GM19452 (cell line): ENCODE measurements at regions not wholly inside any gene's neighbourhood (a gene's known extent, or its start where the extent isn't known, plus 50 kb on each side); places are given as distances from the start of the nearest gene placed in this dataset.

Experiments used
- ATAC-seq: cut with Tn5 transposase; IDR thresholded peaks from one replicate; pipeline ENCODE4 v1.9.1; 2021; ENCODE audit not compliant: unreplicated experiment

DNA sequence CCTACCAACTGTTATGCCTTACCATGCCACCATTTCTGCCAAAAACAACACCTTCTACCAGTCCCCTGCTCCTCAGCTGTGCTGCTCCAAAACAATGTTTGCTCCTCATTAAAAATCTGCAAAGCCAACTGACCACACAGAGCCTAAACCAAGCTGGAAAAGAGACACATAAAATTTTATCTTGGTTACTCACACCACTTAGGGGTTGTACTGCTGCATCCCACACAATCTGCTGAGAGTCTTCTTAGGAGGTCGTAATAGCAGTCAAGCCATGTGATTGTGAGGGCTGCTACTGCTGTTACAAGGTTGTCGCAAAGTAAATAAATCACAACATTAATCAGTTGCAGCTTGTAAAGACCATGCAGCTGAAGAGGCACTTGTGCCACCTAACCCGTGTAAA, 607.4 kb upstream of the FAM241A start:
- ATAC-seq, result no peak

DNA sequence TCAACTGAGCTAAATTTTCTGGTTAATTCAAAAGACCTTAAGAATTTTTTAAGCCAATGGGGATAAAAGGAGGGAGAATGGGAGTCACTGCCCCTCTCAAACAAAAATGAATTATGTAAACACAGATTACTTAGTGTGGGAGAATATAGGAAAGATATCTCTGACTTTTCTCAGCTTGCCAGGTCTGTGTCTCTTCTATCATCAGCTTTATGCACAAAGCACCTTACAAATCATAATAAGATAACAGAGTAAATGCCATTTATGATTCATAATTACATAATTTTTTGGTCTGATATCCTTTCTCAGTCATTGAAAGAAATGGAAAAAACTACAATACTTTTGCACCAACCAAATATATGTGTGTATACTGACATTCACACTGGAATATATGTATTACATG, 604.6 kb upstream of the FAM241A start:
- no peak for ATAC-seq

GRCh38 chr4:111542056-111542455, 603.2 kb upstream of the FAM241A start:
- no peak for ATAC-seq

GRCh38 chr4:111546881-111547280, 598.4 kb upstream of the FAM241A start:
- no peak for ATAC-seq

- no peak for ATAC-seq
Observed at GRCh38 chr4:111556141-111556781, 589.0 kb upstream of the FAM241A start.

DNA sequence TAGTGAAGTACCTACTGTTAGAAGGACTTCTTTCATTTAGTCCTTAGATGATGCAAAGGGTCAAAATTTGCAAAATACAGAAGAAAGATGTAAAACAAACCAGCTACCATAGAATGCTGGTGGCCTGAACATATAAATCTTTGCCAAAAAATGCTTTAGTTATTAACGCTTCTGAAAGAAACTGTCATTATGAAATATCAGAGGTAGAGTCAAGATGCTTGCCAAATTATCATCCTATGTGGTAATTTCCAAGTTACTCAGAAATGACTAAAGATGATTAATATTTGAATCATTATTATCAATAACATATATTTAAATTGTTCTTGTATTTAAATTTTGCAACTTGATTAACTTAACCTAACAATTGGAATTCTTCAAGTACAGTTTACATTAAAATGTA, 588.4 kb upstream of the FAM241A start:
- ATAC-seq, result no peak

GRCh38 chr4:111562826-111563225, 582.4 kb upstream of the FAM241A start:
- no peak for ATAC-seq

DNA sequence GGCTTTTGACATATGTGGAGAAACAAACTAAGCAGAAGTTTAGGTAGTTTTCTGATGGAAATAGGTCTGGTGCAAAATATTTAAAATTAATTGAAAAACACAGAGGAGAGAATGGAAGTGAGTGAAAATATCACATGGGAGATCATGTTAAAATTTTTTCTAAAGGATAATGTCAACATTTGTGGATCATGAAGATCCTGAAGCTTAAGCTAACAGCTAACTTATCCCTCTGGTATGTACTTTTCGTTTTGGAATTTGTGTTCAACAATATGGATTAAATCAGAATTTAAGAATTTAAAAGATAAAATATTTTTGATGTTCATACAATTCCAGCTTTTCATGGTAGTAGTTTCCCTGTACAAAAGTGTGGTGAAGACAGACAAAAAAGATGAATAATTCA, 572.8 kb upstream of the FAM241A start:
- ATAC-seq, result no peak

DNA sequence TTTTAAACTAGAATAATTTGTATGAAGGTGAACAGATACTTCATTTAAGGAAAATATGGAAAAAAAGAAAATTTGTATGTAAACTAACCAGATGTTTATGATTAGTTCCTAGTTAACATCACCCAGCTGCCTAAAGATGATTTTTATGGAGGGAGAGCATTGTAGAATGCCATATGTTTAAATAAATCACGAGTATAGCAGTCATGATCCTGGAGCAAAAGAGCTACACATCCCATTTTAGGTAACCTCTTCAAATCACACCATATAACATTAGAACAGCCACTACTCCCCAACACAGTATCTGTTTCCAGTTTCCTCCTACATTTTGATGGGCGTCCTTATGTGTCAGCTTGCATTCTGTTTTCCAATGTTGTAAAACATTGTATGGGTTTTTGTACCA, 571.9 kb upstream of the FAM241A start:
- ATAC-seq, result no peak

GRCh38 chr4:111579767-111580166, 565.5 kb upstream of the FAM241A start:
- ATAC-seq, result no peak

GRCh38 chr4:111595456-111595855, 549.8 kb upstream of the FAM241A start:
- ATAC-seq, result no peak

DNA sequence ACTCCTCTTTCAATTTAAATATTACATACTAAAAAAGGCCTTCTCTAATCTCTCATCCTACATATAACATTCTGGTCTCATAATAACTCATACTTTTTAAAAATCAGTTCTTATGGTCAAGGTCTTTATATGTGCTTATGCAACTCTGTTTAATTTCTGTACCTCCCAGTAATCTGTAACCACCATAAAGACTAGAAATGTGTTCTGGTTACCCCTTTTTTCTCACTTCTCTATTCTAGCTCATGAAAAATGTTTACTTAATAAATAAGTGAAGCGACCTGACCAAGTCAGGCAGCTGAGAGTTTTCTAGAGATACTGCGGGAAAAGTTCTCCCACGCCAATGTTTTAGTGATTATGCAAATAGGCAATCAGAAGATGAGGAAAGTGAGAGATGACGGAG, 548.8 kb upstream of the FAM241A start:
- no peak for ATAC-seq

DNA sequence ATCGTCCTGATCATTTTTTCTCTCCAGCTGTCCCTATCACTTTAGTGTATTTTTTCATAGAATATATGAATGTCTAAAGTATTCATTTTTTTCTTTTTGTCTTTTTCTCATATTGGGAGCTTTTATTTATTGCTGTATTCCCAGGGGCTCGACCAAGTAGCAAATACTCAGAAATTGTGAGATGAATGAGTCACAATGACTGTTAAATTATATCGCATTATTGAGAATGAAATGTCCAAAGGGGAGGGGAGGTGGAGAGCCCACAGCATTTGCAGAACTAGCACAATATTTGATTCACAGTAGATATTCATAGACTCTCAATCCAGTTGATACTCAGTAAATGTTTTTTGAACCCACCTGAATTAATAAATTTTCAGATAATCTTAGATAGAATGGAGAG, 543.6 kb upstream of the FAM241A start:
- no peak for ATAC-seq

GRCh38 chr4:111602848-111603247, 542.4 kb upstream of the FAM241A start:
- no peak for ATAC-seq

- no peak for ATAC-seq
Observed at GRCh38 chr4:111605111-111605510, 540.1 kb upstream of the FAM241A start.

- ATAC-seq, result no peak
Observed at GRCh38 chr4:111610681-111611080, 534.6 kb upstream of the FAM241A start.

- ATAC-seq, result no peak
Observed at GRCh38 chr4:111618908-111619307, 526.3 kb upstream of the FAM241A start.

DNA sequence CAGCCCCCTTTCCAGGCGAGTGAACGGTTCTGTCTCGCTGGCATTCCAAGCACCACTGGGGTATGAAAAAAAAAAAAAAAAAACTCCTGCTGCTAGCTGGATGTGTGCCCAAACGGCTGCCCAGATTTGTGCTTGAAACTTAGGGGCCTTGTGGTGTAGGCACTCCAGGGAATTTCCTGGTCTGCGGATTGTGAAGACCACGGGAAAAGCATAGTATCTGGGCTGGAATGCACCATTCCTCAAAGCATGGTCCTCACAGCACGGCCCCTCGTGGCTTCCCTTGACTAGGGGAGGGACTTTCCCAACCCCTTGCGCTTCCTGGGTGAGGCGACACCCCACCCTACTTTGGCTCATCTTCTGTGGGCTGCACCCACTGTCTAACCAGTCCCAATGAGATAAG, 516.8 kb upstream of the FAM241A start:
- ATAC-seq, result no peak

GRCh38 chr4:111630705-111631104, 514.5 kb upstream of the FAM241A start:
- no peak for ATAC-seq

GRCh38 chr4:111631215-111631999, 513.8 kb upstream of the FAM241A start:
- ATAC-seq, result no peak

DNA sequence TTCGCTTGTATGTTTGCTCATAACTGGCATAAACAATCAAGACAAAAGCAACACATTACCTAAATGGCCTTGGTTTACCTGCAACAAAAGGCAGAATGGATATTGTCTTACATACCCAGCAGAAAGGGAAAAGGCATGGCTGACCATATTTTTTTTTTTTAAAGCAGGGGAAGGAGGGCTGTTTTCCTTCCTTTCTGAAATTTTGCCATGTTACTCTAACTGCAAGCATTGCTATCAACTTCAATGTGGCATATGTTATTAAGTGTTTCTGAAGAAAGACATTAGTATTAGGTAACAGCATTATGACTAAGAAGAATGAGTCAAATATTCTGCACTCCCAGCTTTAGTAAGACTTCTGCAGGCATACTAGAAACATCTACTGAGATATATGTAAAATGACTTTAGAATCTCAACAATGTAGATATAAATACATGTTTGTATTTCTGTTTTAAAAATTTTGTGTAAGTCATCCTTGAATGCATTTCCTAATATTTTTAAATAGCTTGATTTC, 512.6 kb upstream of the FAM241A start:
- no peak for ATAC-seq

DNA sequence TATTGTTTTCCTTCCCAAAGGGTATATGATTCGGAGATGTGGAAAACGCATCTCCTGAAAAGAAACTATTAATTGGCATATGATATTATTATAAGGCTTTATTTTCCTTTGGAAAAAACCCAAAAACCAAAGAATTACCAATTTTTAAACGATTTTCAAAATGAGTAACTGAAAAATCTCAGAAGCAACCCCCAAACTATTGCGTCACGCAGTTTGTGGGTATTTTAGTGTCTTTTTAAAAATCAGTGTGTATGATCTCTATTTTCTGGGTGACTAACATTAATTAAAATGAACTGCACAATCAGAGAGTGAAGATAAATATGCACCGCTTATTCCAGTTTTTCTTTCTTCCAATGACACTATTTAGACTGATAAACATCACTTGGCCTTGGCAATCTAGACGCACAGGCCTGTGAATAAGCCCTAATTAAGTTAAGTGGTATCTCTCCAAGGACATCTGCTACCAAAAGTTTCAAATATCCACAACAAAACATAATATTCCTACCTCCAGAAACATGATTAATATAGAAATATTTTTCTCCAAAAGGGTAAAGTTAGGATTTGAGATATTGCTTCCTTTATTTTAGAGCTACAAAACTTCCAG, 511.5 kb upstream of the FAM241A start:
- no peak for ATAC-seq
